Body of pancreas (tissue), 4 donors: ENCODE measurements at regions not wholly inside any gene's neighbourhood (a gene's known extent, or its start where the extent isn't known, plus 50 kb on each side); places are given as distances from the start of the nearest gene placed in this dataset.

ENCODE experiments used
- ATAC-seq: fragments of 150-250 bp; one replicate; pipeline ENCODE4 v1.9.1; 2016
- DNase-seq, 4 donors: peaks; one replicate each; pipeline ENCODE4 v3.0.0-alpha.2; 2019
- H3K27ac ChIP-seq, 4 donors: fragments of 200-600 bp; sonication (generic); 1 replicate in 3 of 4; 2 replicates in 1 of 4; pipeline versions ENCODE4 v1.5.1 to v1.6.1; 2016 to 2019; ENCODE audit warnings: mild to moderate bottlenecking in 1 of 4, mixed read lengths in 1 of 4, moderate library complexity in 1 of 4
- H3K27me3 ChIP-seq, 2 donors: fragments of 200-600 bp; sonication (generic); one replicate each; pipeline ENCODE4 v1.6.0; 2016; ENCODE audit warnings: mild to moderate bottlenecking in 1 of 2
- H3K36me3 ChIP-seq, 2 donors: fragments of 200-600 bp; sonication (generic); replicated peaks in 1 of 2; 2 replicates each; pipeline ENCODE4 v1.5.1; 2016; ENCODE audit warnings: low read depth in 2 of 2; ENCODE audit not compliant: insufficient read depth in 1 of 2
- H3K4me1 ChIP-seq: fragments of 200-600 bp; sonication (generic); one replicate; pipeline ENCODE4 v1.6.0; 2016
- H3K4me3 ChIP-seq, 2 donors: fragments of 200-600 bp; sonication (generic); 1 replicate in 1 of 2; 2 replicates in 1 of 2; pipeline ENCODE4 v1.5.1; 2016 to 2019
- H3K9me3 ChIP-seq, 3 donors: fragments of 200-600 bp; sonication (generic); 1 replicate in 2 of 3; 2 replicates in 1 of 3; pipeline ENCODE4 v1.5.1; 2016
- CTCF ChIP-seq, 7 experiments: fragments of 450-650 bp in 4 of 7; fragments of 200-600 bp in 3 of 7; sonication (generic) in 3 of 7; IDR thresholded peaks; one replicate each; pipeline ENCODE4 v1.5.1; 2016 to 2019; ENCODE audit warnings: antibody characterized with exemption in 7 of 7
- POLR2A ChIP-seq, 3 donors: fragments of 450-650 bp; IDR thresholded peaks; one replicate each; pipeline ENCODE4 v1.6.1; 2016; ENCODE audit warnings: antibody characterized with exemption in 3 of 3, mild to moderate bottlenecking in 2 of 3
- WGBS, 2 donors: methylation state at CpG; one replicate each; pipeline ENCODE4 v1.1.5; 2017; 5-methylcytosine and 5-hydroxymethylcytosine counted together
- intact Hi-C: fragments of 100-400 bp; cut with DNase I; formaldehyde crosslinking; loops from one replicate; pipeline ENCODE4 v1.15.1; 2023

- no peak overlapping the region for H3K4me3 ChIP-seq
- ATAC-seq (no peak), DNase-seq (no peak)
- H3K4me1 ChIP-seq, result no peaks in the 10 kb centered on the region
- H3K9me3 ChIP-seq, result no peaks in the 10 kb centered on the region
- TF ChIP-seq CTCF (IDR thresholded peaks at IDR 0.05), result no peak
- TF ChIP-seq POLR2A (IDR thresholded peaks at IDR 0.05), result no peak
- no peak overlapping the region for H3K27ac ChIP-seq
- H3K36me3 ChIP-seq, result no peaks in the 10 kb centered on the region
- H3K27me3 ChIP-seq, result no peaks in the 10 kb centered on the region
- 54 to 57% methylated on average over 1 of the region's 1 CpG for WGBS, 2 donors
- intact Hi-C loops, result no loop called here
Observed at GRCh38 chr12:91507754-91508153, 325.1 kb upstream of the DCN start.

- Histone ChIP-seq H3K4me3 (no peak overlapping the region), H3K36me3 (no peaks in the 10 kb centered on the region), H3K27me3 (no peaks in the 10 kb centered on the region), H3K27ac (no peak overlapping the region), H3K9me3 (peaks cover 0 to 4% (median 0%) of the 10 kb centered on the region in 3 donors), H3K4me1 (no peaks in the 10 kb centered on the region)
- 51 to 55% methylated on average over 2 of the region's 2 CpGs for WGBS, 2 donors
- ATAC-seq (no peak), DNase-seq (no peak)
- intact Hi-C loops, result no loop called here
- TF ChIP-seq POLR2A (IDR thresholded peaks at IDR 0.05) (no peak), CTCF (IDR thresholded peaks at IDR 0.05) (no peak)
Observed at GRCh38 chr12:91506452-91506851, 323.8 kb upstream of the DCN start.

- H3K27me3 ChIP-seq, result no peaks in the 10 kb centered on the region
- no peak overlapping the region for H3K4me3 ChIP-seq
- TF ChIP-seq POLR2A (IDR thresholded peaks at IDR 0.05) (no peak), CTCF (IDR thresholded peaks at IDR 0.05) (no peak)
- DNase-seq, result no peak
- ATAC-seq, result no peak
- intact Hi-C loops, result no loop called here
- peaks cover 0 to 4% (median 0%) of the 10 kb centered on the region in 3 donors for H3K9me3 ChIP-seq
- H3K27ac ChIP-seq, result no peak overlapping the region
- H3K36me3 ChIP-seq, result no peaks in the 10 kb centered on the region
- H3K4me1 ChIP-seq, result no peaks in the 10 kb centered on the region
Observed at GRCh38 chr12:91505006-91505405, 322.4 kb upstream of the DCN start.

- H3K9me3 ChIP-seq, result peaks cover 0 to 4% (median 0%) of the 10 kb centered on the region in 3 donors
- DNase-seq (no peak), ATAC-seq (no peak)
- H3K27ac ChIP-seq, result no peak overlapping the region
- H3K27me3 ChIP-seq, result no peaks in the 10 kb centered on the region
- no peaks in the 10 kb centered on the region for H3K36me3 ChIP-seq
- H3K4me3 ChIP-seq, result no peak overlapping the region
- WGBS, 2 donors, result 80 to 92% methylated on average over 4 of the region's 4 CpGs
- TF ChIP-seq POLR2A (IDR thresholded peaks at IDR 0.05) (no peak), CTCF (IDR thresholded peaks at IDR 0.05) (no peak)
- intact Hi-C loops, result no loop called here
- H3K4me1 ChIP-seq, result no peaks in the 10 kb centered on the region
Observed at GRCh38 chr12:91502208-91502607, 319.6 kb upstream of the DCN start.

- ATAC-seq, result no peak
- WGBS, 2 donors, result 69 to 71% methylated on average over 3 of the region's 3 CpGs
- TF ChIP-seq POLR2A (IDR thresholded peaks at IDR 0.05) (no peak), CTCF (IDR thresholded peaks at IDR 0.05) (no peak)
Observed at GRCh38 chr12:91496337-91496736, 313.7 kb upstream of the DCN start.

More at GRCh38 chr12:91496337-91496736, 313.7 kb upstream of the DCN start:
- Histone ChIP-seq H3K36me3 (no peaks in the 10 kb centered on the region), H3K27me3 (no peaks in the 10 kb centered on the region), H3K9me3 (no peaks in the 10 kb centered on the region), H3K27ac (no peak overlapping the region), H3K4me1 (no peaks in the 10 kb centered on the region), H3K4me3 (no peak overlapping the region)
- intact Hi-C loops, result no loop called here
- no peak for DNase-seq
